ENCODE measurements at regions not wholly inside any gene's neighbourhood (a gene's known extent, or its start where the extent isn't known, plus 50 kb on each side); places are given as distances from the start of the nearest gene placed in this dataset.

DNA sequence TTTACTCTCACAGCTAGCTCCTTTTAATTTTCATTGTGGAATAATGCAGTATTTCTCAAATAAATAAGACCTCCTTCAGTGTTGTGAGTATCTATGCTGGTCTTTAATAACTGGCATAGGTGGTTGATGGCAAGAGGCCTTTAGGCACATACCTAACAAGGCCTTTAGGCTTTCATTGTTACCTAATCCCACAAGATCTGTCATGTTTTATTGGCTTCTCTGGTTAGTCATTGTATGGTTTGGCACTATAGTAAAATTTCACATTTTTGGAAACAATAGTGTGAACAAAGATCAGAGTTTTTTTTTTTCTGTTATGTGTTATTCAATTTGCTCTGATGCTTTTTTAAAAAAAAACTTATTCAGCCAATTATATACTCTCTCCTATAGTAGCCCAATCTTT is 89.8 kb upstream of the NEUROD1 start:
- no peak for DNase-seq (ENCODE audit: low read depth in 2 of 2)

DNA sequence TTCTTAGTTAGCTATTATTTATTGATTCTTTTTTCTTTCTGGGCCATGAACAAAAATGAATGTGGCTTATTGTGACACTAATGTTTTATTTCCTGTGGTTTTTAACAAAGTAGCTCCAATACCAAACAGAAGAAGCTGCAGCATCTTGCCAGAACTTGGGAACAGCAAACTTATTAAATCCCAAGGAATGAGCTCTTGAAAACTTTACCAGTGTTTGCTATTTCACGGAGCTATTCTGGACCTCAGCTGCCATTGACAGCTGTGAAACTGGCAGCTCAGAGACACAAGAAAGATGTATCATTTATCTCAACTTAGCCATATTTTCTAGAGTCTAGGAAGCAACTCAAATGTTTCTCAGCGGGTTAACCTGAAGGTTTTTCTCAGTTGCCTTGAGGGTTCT is 91.0 kb upstream of the NEUROD1 start:
- DNase-seq (ENCODE audit: low read depth in 2 of 2): no peak

DNA sequence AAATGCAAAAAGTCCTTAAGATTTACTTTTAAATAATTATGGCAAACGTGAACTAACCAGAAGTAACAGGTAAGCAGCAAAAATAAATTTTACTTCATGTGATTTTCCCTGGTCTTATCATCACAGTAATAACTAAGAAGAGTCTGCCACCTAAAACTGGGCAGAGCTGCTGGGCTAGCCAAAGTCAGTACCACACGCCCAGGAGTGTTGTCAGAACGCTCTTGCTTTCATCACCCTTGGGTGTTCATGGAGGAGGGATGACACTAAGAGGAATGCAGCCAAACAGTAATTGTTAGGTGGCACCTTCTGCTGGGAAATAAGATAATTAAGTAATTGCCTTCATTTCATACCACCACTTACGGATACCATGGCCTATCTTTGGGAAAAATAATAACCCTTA is 92.0 kb upstream of the NEUROD1 start:
- DNase-seq (ENCODE audit: low read depth in 2 of 2): no peak

DNA sequence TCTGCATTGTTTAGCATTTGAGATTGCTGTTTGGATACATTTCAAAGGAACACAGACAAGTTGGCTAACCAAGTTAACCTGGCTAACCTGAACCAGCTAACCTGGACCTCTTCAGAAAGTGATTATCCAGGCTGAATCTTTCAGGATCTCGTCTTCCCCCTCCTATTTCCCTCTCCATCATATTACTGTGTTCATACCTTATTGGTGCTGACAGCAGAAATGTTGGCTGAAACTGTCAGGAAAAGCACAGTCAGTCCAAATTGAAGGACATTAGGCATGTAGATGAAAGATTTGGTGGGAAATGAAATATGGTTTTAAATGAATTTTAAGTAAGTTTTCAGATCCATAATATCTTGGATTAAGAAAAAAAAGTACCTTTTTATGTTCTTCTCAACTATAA is 92.5 kb upstream of the NEUROD1 start:
- no peak for DNase-seq (ENCODE audit: low read depth in 2 of 2)

DNA sequence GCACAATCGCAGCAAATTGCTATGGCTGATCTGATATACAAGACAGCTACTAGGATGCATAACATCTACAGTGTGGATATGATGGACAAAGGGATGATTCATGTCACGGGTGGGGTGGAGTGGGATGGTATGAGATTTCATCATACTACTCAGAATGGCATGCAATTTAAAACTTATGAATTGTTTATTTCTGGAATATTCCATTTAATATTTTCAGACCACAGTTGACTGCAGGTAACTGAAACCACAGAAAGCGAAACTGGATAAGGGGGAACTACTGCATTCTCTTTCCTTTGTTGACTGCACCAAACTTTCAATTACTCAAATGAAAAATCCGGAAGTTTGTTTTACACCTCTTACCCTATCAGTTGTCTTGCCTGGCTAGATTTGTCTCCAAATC is 94.4 kb upstream of the NEUROD1 start:
- DNase-seq (ENCODE audit: low read depth in 2 of 2): no peak

DNA sequence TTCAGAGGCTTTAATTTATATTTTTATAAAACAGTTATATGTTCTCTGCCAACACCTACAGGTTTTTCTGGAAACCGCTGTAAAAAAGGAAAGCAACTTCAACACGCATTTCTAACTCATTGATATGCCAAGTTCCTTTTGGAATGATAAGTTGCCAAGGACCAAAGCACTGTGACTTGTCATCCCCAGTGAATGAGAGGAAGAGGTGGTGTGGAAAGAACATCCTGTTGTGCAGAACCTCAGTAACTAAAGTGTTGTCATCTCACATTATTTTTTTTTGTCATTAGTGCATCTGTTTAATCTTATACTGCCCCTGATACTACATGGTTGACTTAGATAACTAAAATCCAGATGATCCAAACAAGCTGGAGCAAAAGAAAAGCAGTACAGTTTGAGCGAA is 96.0 kb upstream of the NEUROD1 start:
- DNase-seq (ENCODE audit: low read depth in 2 of 2): no peak

DNA sequence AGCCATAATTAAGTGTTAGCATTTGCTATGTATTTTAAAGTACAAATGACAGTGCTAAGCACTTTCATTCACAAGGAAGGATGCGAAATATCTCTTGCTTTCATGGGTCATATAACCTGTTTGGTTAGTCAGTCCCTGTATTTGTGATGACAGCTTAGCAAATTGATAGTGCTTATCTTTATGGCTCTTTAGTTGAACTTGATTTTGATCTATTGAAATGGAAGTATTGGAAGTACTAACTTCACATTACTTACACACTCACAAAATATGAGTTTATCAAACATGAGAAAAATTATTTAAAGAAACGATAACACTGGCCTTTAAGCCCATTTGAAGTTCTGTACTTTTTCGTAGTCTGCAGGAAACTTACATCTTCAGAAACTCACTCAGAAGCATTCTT is 97.4 kb upstream of the NEUROD1 start:
- no peak for DNase-seq (ENCODE audit: low read depth in 2 of 2)

DNA sequence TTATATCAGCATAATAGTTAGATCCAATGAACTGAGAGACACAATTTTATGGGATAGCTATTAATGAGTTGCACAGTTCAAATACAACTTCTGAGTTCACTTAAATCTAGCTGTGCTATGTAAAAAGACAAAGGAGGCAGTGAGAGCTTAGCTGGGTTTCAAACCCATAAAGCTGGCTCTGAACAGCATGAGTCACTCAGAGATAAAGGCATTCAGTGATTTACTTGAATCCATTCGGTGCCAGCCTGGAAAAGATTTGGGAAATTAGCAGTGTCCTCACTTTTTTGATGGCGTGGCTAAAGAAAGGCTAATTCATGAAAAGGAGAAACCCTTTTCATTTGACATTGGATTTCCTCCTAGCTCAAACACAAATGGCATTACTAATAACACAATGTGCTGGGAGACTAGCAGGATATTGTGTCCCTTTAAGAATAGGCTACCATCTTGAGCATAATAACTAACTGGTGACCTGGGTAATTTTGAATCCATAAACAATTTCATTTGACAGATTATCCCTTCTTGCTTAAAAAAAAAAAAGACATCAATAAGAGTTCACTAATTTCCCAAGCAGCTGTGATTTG is 98.4 kb upstream of the NEUROD1 start:
- no peak for DNase-seq (ENCODE audit: low read depth in 2 of 2)

DNA sequence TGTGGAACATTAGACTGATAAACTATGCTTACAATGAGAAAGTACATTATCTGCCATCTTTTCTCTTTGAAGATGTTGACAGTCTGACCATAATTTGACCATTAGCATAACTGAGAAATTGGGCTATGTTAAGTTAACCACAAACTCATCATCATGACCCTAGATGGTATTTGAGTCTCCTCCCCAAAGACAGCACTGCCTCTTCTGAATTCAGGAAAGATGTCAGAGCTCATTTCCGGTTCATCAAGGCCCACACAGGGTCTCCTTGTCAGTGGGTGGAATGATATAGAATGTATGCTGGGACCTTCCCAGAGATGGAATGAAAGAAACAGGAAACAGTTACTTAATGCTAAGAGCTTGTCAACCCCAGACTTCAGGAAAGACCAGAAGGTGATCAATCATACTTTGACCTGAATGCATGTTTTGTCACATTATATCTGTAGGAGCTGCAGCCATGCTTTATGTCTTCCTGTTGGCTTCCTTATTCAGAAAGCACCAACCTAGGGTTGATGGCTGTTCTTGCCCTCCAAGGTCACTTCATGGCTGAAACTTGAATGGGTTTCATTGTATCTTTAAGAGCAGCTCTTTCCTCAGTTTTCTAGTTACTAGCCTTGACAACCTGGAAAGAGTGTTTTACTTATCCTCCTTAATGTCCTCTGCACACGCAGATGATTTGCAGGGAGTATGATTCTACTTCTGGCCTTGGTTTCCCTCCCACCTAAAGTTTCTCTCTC is 99.1 kb upstream of the NEUROD1 start:
- no peak for DNase-seq (ENCODE audit: low read depth in 2 of 2)

DNA sequence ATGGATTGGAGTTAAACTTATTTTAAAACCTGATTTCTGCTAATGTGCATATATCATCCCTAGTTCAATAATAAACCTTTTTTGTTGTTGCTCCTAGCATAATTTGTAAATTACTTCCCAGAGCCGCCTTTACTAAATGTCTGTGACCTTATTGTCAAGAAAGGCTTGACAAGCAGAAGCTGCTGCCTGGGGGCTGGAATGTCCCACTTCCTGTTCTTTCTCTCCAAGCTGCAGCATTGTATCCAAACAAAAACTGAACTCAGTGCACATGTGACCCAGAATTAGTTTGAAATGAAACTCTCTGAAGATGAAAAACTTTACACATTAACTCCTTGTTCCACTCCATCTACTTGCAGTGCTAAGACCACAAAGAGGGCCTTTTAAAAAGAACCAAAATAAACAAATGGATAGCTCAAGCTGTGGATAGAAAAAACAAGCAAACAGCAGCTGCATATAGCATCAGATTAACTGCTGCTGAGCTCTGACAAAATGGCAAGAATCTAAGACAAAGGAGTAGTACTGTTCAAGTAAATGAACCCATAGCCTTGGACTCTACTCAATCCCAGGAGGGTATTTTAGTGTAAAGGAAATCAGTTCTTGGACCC is 99.8 kb upstream of the NEUROD1 start:
- DNase-seq (ENCODE audit: low read depth in 2 of 2): no peak

DNA sequence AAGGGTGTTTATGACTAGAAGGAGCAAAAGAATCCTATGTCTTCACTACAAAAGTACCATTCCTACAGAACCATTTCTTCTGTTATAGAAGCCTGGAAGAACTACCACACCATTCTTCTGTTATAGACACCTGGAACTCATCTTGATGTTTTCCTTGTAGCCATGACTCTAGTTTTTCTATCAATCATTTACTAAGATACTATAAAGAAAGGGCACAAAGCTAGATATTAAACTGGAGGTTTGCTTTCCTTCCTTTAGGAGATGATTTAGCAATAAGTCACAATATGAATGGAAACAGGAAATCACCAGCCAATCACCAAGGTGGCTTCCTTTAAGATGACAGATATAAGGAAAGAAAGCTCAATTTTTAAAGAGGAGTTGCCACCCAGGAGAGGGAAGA is 100.3 kb upstream of the NEUROD1 start:
- no peak for DNase-seq (ENCODE audit: low read depth in 2 of 2)

DNA sequence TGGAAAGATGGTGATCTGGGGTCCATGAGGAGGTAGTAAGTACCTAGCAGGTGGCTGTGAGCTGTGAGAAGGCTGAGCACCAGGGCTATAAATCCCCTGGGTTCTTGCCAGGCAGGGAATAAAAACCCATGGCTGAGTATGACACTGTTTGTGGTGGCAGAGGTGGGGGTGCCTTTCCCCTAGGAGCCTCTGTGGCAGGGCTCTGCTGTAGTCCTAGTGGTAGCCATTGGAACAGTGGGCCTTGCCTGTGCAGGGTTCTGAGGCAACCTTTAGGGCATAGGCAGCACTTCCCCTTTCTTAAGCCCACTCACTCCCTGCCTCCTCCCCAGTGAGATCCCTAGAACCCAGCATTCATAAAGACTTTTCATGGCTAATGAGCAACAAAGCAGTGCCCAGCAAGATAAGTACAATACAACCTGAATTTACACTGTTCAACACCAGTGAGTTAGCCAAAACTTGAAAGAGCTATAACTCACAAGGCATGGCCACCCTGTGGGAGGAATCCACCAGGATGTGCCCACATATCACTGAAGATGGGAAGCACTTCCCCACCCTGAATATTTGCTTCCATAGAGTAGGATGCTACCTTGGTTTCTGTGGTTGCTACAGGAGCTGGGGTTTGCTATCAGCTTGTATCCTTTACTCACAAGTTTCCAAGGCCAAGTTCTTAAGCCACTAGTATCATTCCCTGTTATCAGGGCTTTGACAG is 100.9 kb upstream of the NEUROD1 start:
- DNase-seq (ENCODE audit: low read depth in 2 of 2): no peak

DNA sequence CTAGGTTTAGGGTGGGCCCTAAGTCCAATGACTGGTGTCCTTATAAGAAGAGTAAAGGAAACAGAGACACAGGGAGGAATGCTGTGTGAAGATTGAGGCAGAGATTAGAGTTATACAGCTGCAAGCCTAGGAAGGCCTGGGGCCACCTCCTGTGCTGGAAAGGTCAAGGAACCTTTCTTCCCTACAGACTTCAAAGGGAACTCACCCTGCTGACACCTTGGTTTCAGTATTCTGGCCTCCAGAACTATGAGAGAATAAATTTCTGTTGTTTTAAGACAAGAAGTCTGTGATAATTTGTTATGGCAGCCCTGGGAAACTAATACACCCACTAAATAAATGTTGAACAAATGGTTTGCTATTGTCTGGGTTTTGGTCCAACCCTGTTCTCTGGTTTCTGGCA is 102.3 kb upstream of the NEUROD1 start:
- DNase-seq (ENCODE audit: low read depth in 2 of 2): no peak

DNA sequence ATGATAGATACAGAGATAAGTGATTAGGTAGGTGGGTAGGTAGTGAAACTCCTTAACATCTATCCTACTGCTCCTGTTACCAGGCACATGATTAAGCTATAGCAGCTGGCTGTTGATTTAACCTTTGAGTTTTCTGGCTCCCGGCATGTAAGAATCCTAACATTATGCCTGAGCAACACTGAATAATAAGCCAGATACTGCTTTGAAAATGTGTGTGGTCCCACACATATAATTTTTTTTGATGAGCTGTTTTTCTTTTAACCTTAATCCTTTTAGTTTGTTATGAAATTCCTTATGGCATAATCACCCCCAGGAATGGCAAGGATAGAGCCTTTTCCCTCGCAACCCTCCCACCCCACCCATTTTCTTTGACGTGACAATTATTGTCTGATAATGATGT is 104.2 kb upstream of the NEUROD1 start:
- DNase-seq (ENCODE audit: low read depth in 2 of 2): no peak

DNA sequence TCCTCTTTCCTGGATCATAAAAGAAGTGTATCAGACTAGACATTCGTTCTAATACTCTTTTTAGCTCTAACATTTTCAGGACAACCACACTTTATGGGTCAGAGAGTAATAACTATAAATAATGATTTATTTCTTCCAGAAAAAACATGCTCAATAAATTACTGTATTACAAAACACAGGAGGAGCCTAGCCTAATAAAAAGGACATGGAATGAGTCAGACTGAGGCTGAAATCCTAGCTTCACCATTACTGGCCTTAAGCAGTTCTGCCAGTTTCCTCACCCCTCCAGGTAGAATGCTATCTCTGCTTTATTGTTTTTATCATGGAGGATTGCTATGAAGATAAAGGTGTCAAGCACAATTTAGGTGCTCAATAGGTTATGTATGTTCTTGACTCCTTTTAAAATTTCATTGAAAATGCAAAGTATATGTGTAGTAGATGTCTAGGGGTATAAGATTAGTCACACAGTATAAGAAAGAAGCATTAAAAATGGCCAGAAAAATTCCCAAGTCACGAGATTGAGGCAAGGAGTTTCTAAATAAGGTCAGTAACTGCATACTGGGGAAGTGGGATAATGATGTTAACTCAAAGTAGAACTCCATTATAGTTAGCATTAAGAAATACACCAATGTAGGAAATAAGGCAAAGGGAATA is 105.5 kb upstream of the NEUROD1 start:
- no peak for DNase-seq (ENCODE audit: low read depth in 2 of 2)

DNA sequence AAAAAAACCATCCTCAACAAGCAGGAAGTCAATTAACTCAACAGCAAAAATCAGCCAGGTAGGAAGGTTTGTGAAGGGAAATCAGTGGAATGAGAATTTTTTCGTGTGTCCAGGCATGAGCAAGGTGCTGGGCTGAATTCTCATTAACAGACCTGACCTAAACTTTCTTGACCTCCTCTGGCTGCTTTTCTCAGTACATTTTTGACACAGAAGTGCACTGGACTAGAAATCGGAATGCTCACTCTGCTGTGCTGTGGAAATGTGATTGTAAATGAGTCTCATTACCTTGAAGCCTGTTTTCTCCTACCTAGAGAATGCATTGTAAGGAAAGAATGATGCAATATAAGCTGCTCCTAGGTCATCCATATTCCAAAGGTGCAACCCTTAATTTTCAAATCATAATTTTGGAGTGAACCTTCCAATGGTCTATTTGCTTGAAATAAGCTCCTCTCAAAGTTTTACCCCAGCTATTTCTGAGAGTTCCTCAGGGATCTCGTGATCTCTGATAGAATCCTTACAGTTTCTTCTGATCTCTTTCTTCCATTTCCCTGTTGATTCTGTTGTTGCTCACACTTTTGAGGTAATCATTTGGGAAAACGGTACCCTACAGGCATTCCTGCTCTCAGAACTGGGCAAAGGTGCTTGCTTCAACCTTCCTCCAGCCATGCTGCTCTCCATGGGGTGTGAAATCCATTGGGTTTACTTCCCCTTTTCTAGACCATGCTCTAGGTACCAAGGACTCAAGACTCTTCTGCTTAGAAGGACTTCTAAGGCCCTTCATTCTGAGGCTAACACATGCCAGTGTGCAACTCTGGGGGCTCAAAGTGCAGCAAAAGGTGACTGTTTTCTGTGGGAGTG is 104.9 kb upstream of the ITPRID2 start:
- DNase-seq (ENCODE audit: low read depth in 2 of 2): no peak

DNA sequence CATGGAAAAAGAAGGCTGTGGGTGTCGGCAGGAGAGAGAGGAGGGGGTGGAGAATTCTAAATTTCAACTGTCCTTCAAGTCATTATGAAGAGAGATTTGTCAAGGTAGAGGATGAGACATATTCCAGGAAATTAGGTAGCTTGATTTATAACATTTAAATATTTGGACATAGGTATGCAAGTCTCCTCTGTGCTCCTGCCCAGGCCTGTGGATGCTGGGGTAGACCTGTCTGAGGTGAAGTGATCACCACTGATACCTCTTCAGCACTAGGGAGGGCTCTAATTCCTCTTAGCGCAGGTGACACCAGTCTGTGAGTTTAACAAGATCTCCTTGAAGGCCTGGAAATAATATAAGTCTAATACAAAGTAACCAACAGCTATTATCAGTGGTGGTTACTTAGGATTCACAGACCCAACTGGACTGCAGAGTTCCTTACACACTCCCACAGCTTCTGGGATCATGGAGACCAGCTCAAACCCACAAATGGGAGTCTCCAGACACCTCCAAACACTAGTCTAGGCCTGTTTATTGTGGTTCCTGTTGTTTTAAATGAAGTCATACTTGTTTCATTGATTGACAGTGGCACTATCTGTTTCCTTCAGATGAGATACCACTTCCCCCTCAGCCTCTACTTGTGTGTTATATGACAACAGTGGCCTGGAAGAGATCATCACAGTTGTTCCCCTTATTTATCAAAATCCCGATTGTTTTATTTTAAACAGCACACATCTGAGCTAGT is 104.1 kb upstream of the ITPRID2 start:
- DNase-seq (ENCODE audit: low read depth in 2 of 2): no peak

DNA sequence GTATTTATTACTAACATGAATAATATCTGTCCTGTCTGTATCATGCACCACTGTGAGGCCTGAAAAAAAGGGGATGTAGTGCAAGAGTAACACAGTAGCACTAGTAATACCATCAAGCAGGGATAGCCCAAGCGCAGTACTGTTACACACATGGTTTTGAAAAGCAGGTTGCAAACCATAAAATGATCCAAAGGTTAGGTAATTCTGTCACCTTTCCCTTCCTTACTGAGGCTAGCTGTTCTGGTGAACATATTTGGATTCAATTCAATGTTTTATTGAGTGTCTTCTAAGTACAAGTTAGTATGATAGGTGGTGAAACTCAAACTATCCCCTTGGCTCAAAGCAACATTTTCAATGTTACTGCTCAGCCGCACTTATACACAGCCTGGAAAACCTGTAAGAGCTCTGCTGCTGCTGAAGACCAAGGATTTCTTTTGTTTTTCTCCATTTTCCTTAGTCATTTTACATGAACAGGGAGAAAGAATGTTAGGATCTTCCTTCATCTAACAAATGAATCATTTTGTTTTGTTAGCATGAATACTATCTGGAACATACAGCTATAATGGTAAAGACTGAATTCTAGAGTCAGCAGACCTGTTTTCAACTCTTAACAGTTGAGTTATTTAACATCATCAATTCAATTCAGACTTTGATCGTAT is 102.5 kb upstream of the ITPRID2 start:
- no peak for DNase-seq (ENCODE audit: low read depth in 2 of 2)

DNA sequence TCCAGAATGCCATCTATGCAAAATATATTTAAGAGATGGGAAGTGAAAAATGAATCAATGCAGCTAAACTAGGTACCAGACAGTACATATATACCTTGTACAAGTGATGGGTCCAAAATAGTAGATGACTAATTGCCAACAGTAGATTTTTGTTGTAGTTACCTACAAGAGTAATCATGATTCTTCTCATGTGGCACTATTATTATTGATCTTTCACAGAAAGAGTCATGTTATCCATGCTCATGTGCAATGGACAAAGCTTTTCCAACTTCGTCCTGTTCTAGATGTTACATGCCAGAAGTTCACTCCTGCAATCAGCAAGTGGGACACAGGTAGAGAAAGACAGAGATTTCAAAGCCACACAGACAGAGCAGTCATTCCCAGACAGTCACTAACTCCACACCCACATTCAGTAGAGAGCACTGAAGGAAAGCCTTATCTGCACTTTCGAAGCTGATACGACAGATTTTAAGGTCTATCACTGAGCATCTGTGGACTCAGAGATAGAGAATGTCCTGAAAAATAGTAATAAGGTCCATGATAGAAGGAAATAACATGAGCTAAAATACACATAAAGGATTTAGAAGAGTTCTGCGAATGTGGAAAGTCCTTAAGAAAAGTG is 101.6 kb upstream of the ITPRID2 start:
- no peak for DNase-seq (ENCODE audit: low read depth in 2 of 2)
